ENCODE measurements at regions not wholly inside any gene's neighbourhood (a gene's known extent, or its start where the extent isn't known, plus 50 kb on each side); places are given as distances from the start of the nearest gene placed in this dataset.
"Not testable (repeated sequence)": the region's sequence is repeated elsewhere in the genome, so short reads cannot be mapped to it uniquely, and the experiment has no call there.

DNA sequence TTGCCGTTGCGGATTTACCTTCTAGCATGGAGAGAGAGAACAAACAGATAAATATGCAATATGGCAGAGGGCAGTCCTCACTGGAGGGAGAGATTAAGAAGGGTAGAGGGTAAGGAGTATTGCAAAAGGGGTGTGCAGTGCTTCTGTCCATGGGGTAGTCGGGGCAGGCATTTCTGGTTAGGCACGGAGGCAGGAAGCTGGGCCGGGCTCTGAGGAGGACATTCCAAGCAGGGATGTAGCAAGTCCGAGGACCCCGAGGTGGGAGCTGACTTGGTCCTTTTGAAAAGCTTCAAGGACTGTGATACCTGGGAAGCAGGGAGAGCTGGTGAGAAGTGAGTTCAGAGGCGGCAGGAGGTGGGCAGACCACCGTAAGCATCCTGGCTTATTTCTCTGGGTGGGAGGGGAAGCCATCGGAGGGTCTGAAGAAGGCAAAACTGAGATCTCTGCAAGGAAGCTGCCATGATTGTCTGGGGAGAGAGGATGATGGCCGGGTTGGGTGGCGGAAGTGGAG lies 214.9 kb downstream of the FGF9 start:
- no peak for DNase-seq (ENCODE audit: low spot score)
- Histone ChIP-seq H3K36me3 (no peaks in the 10 kb centered on the region), H3K9me3 (no peaks in the 10 kb centered on the region), H3K27me3 (no peaks in the 10 kb centered on the region), H3K4me3 (no peak overlapping the region), H3K4me1 (no peaks in the 10 kb centered on the region), H3K27ac (no peak overlapping the region)
- TF ChIP-seq CTCF (IDR thresholded peaks at IDR 0.05) = no peak

DNA sequence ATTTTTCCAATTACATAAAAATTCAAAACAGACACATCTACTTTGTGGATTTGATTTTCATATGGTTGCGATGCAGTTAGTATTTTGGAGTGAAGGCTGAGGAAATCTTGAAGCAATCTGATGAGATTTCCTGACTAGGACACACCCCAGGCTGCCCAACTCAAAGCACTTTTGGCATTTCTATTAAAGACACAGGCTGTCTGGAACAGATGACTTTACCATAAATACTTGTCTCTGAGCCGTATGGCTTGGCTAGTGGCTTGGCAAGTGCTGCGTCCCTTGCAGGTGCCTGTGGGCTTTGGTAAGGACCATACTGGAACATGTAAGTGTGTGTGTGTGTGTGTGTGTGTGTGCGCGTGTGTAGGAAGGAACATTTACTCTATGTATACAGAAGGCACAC lies 218.8 kb downstream of the FGF9 start:
- Histone ChIP-seq H3K36me3 (no peaks in the 10 kb centered on the region), H3K4me1 (no peaks in the 10 kb centered on the region), H3K9me3 (no peaks in the 10 kb centered on the region), H3K4me3 (no peak overlapping the region), H3K27me3 (no peaks in the 10 kb centered on the region), H3K27ac (no peak overlapping the region)
- no peak for TF ChIP-seq CTCF (IDR thresholded peaks at IDR 0.05)
- DNase-seq (ENCODE audit: low spot score) = no peak

DNA sequence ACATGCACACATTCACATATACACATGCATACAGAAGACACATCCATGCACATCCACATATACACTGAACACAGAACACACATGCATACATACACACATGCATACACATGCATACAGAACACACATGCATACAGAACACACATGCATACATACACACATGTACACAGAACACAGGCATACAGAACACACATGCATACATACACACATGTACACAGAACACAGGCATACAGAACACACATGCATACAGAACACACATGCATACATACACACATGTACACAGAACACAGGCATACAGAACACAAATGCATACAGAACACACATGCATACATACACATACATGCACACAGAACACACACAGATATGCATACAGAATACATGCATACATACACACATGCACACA lies 219.3 kb downstream of the FGF9 start:
- H3K36me3 ChIP-seq; H3K27me3 ChIP-seq; DNase-seq (ENCODE audit: low spot score); H3K9me3 ChIP-seq; H3K4me1 ChIP-seq; H3K27ac ChIP-seq; H3K4me3 ChIP-seq: not testable (repeated sequence)

DNA sequence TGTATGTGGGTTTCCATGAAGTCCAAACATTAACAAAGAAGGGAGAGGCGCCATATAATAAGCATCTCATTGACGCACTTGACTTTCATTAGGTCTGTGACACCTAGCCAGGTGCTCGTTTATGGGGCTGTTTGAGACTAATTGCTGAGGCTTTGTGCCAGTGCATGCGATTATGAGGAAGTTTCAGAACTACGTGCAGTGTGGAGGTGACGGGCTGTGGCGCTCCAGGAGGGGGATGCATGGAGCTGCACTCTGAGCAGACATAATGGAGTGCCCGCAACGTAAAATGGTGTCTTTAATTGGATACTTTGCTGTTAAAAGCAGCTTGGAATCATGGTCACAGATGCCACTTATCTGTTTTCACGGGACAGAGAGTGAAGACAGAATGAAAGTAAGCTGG lies 223.2 kb downstream of the FGF9 start:
- no peak for TF ChIP-seq CTCF (IDR thresholded peaks at IDR 0.05)
- DNase-seq (ENCODE audit: low spot score) = no peak
- no peaks in the 10 kb centered on the region for H3K36me3 ChIP-seq

DNA sequence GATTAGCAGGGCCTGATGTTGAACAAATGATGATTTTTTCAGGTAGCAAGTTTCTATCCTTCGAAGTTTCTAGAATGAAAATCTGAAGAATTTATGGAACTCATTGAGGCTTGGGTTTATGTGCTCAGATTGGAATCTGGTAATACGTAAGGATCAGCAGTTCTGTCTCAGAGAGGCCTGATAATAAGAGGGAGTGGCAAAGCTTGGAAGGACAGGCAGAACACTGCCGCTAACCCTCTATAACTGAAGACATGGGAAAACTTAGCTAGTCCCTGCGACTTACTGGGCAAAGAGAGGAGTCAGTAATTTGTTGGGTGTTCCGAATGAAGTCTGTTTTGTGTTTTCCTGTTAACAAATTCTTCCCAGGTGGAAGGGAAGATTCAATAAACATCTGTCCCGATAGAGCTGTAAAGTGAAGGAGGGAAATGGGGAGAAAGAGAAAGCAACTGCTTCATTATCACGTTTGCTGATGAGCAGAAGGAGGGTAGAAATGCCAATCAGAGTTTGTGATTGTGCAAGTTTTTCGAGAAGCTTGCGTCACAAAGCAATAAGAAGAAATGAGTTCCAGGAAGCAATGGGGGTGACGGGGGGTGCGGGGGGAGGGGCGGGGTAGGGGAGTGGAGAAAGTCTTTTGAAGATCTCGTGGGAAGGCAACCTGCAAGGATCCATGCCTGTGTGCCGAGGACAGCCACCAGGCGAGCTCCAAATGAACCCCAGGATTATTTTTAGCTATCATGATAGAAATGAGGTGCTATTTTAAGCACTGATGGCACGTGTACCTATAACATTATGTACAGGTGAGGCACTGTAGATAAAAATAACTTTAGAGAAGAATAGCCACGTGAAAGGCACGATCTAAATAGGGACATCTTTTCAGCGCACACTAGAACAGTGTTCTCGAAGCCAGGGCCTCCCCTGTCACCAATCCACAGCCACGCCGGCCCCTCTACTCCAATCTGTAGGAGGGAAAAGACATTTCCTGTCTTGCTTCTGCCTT lies 224.1 kb downstream of the FGF9 start:
- DNase-seq (ENCODE audit: low spot score) = no peak
- Histone ChIP-seq H3K27ac (no peak overlapping the region), H3K9me3 (no peaks in the 10 kb centered on the region), H3K36me3 (no peaks in the 10 kb centered on the region), H3K4me1 (peaks cover 0 to 10% of the 10 kb centered on the region in 2 donors), H3K4me3 (no peak overlapping the region), H3K27me3 (no peaks in the 10 kb centered on the region)
- no peak for TF ChIP-seq CTCF (IDR thresholded peaks at IDR 0.05)

More for the DNA sequence above, 223.2 kb downstream of the FGF9 start:
- Histone ChIP-seq H3K27ac (no peak overlapping the region), H3K4me3 (no peak overlapping the region), H3K4me1 (peaks cover 0 to 10% of the 10 kb centered on the region in 2 donors), H3K9me3 (no peaks in the 10 kb centered on the region), H3K27me3 (no peaks in the 10 kb centered on the region)

- TF ChIP-seq CTCF (IDR thresholded peaks at IDR 0.05) = no peak
- no peak for DNase-seq (ENCODE audit: low spot score)
- peaks cover 0 to 10% of the 10 kb centered on the region in 2 donors for H3K4me1 ChIP-seq
- no peak overlapping the region for H3K4me3 ChIP-seq
- H3K9me3 ChIP-seq = no peaks in the 10 kb centered on the region
- H3K27me3 ChIP-seq = no peaks in the 10 kb centered on the region
- H3K27ac ChIP-seq = no peak overlapping the region
- H3K36me3 ChIP-seq = no peaks in the 10 kb centered on the region
These were observed 224.9 kb downstream of the FGF9 start for GRCh38 chr13:21895779-21896178.

Data from right atrium auricular region (tissue), 2 donors.